Chondrocyte (in vitro differentiated cells): ENCODE measurements at regions not wholly inside any gene's neighbourhood (a gene's known extent, or its start where the extent isn't known, plus 50 kb on each side); places are given as distances from the start of the nearest gene placed in this dataset.

Experiments used
- DNase-seq: peaks from one replicate; pipeline ENCODE4 v3.0.0; 2021; ENCODE audit warnings: mixed read lengths, low spot score
- H3K27ac Mint-ChIP-seq: one replicate; pipeline ENCODE4 v1.8.0; 2021; ENCODE audit warnings: mild to moderate bottlenecking, moderate library complexity, mixed read lengths; ENCODE audit not compliant: unreplicated experiment
- H3K27me3 Mint-ChIP-seq: 2 replicates; pipeline ENCODE4 v1.8.0; 2021; ENCODE audit warnings: low read depth, mixed read lengths
- H3K36me3 Mint-ChIP-seq: 2 replicates; pipeline ENCODE4 v1.8.0; 2021; ENCODE audit warnings: low read depth, mixed read lengths
- H3K4me1 Mint-ChIP-seq: 2 replicates; pipeline ENCODE4 v1.8.0; 2021; ENCODE audit warnings: low read depth, mild to moderate bottlenecking, mixed read lengths
- H3K4me3 Mint-ChIP-seq: one replicate; pipeline ENCODE4 v1.8.0; 2021; ENCODE audit warnings: mild to moderate bottlenecking, moderate library complexity, mixed read lengths; ENCODE audit not compliant: unreplicated experiment
- H3K9me3 Mint-ChIP-seq: 2 replicates; pipeline ENCODE4 v1.8.0; 2021; ENCODE audit warnings: low read depth, mixed read lengths
- CTCF ChIP-seq: fragments of 200-600 bp; sonication (generic); IDR thresholded peaks from 2 replicates; pipeline ENCODE4 v1.5.0; 2021; ENCODE audit warnings: antibody characterized with exemption, mild to moderate bottlenecking, moderate library complexity

- Mint-ChIP-seq H3K9me3 (no peaks in the 10 kb centered on the region), H3K27ac (no peak overlapping the region), H3K36me3 (no peaks in the 10 kb centered on the region), H3K27me3 (peaks cover 43% of the 10 kb centered on the region), H3K4me1 (no peaks in the 10 kb centered on the region), H3K4me3 (no peak overlapping the region)
- no peak for TF ChIP-seq CTCF
- DNase-seq, result no peak
These were observed 140.1 kb downstream of the RBFOX3 start for GRCh38 chr17:79470754-79471153.

DNA sequence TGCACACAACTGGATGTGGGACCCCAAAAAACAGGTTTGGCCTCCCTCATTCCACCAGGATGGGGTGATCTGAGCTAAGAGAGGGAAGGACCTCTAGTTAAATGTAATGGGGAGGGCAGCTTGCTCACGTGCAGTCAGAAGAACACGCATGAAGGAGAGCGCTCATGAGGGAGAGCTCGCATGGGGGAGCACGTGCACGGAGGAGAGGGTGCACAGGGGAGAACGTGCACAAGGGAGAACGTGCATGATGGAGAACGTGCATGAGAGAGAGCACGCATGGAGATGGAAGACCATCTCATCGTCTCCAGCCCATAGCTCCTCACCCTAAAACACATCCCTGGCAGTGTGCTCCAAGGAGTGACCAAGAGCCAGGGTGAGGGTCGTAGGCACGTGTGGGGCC lies 141.2 kb downstream of the RBFOX3 start:
- DNase-seq, result no peak
- H3K4me3 Mint-ChIP-seq, result no peak overlapping the region
- no peaks in the 10 kb centered on the region for H3K36me3 Mint-ChIP-seq
- H3K9me3 Mint-ChIP-seq, result no peaks in the 10 kb centered on the region
- H3K27ac Mint-ChIP-seq, result no peak overlapping the region
- peaks cover 6% of the 10 kb centered on the region for H3K4me1 Mint-ChIP-seq
- H3K27me3 Mint-ChIP-seq, result peaks cover 39% of the 10 kb centered on the region
- TF ChIP-seq CTCF, result no peak

DNA sequence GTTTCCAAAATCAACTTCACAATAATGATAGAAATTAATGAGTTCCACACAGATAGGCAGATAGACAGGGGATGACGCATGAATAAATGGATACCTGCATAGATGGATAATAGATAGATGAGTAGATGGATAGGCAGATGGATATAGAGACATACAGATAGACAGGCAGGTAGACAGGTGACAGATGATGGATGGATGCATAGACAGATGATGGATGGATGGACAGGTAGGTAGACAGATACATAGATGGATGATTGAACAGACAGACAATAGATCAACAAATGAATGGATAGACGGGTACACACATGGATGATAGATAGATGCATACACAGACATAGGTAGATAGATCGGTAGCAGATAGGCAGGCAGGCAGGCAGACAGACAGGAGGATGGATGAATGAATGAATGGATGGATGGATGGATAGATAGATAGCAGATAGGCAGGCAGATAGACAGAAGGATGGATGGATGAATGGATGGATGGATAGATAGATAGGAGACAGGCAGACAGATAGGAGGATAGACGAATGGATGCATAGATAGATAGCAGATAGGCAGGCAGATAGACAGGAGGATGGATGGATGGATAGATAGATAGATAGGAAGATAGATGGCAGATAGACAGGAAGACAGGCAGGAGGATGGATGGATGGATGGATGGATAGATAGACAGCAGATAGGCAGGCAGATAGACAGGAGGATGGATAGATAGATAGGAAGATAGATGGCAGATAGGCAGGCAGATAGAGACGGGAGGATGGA lies 142.5 kb downstream of the RBFOX3 start:
- Mint-ChIP-seq H3K4me1 (peaks cover 6% of the 10 kb centered on the region), H3K4me3 (no peak overlapping the region), H3K27ac (no peak overlapping the region), H3K27me3 (peaks cover 29% of the 10 kb centered on the region), H3K36me3 (no peaks in the 10 kb centered on the region), H3K9me3 (no peaks in the 10 kb centered on the region)
- no peak for DNase-seq
- TF ChIP-seq CTCF, result no peak

GRCh38 chr17:79466562-79467350 lies 144.1 kb downstream of the RBFOX3 start:
- H3K27me3 Mint-ChIP-seq, result peaks cover 21% of the 10 kb centered on the region
- peaks cover 6% of the 10 kb centered on the region for H3K4me1 Mint-ChIP-seq
- no peaks in the 10 kb centered on the region for H3K36me3 Mint-ChIP-seq
- H3K9me3 Mint-ChIP-seq, result no peaks in the 10 kb centered on the region
- H3K4me3 Mint-ChIP-seq, result no peak overlapping the region
- H3K27ac Mint-ChIP-seq, result no peak overlapping the region
- no peak for DNase-seq
- TF ChIP-seq CTCF, result no peak

DNA sequence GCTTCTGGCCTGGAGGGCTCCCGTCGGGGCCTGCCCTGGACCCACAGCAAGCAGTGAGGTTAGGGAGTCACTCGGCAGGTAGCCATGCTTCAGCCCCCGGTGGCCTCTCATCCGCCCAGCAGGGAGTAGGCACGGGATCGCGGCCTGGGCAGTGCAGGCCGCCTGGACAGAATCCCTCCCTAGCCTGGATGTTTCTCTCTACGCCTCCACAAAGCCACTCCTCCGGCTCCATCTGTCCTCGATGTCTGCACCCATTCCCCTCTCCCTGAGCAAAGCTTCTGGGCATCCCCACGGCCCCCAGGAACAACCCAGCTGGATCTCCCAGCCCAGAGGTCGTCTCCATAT lies 145.2 kb downstream of the RBFOX3 start:
- H3K36me3 Mint-ChIP-seq, result no peaks in the 10 kb centered on the region
- DNase-seq, result no peak
- peaks cover 14% of the 10 kb centered on the region for H3K27me3 Mint-ChIP-seq
- no peak for TF ChIP-seq CTCF
- H3K9me3 Mint-ChIP-seq, result no peaks in the 10 kb centered on the region
- no peak overlapping the region for H3K27ac Mint-ChIP-seq
- peaks cover 14% of the 10 kb centered on the region for H3K4me1 Mint-ChIP-seq
- H3K4me3 Mint-ChIP-seq, result no peak overlapping the region
